ENCODE measurements at regions not wholly inside any gene's neighbourhood (a gene's known extent, or its start where the extent isn't known, plus 50 kb on each side); places are given as distances from the start of the nearest gene placed in this dataset.
A peak's percentile ranks its signal among the peaks of the same experiment; 100 is the strongest.

DNA sequence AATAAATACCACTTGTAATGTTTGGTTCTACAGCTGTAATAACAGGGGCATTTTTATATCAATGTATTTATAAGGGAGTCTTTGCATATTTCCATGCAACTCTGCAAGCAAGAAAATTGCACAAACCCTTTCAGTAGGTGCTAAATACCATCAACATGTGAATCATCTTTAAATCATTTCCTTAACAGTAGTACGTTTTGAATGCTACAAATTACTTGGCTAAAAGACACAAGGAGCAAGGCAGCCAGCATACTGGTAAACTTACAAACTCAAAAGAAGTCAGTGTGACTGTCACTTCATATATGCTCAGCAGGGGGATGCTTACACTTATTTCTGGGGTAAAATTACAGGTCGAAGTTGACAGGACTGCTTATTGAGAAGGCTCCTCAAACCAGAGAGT lies 402.4 kb downstream of the EFNB2 start:
- H2AFZ ChIP-seq (ENCODE audit: low read length), result no peak overlapping the region
- no peaks in the 10 kb centered on the region for H3K27me3 ChIP-seq (ENCODE audit: insufficient read depth, low read length)
- no peak overlapping the region for H3K4me2 ChIP-seq (ENCODE audit: insufficient read depth, low read length)
- peak; percentile 75 for DNase-seq (ENCODE audit: insufficient read length, low spot score, missing footprints)
- H3K9me3 ChIP-seq (ENCODE audit: low read depth, low read length), result no peaks in the 10 kb centered on the region
- TF ChIP-seq, protein P1, sequence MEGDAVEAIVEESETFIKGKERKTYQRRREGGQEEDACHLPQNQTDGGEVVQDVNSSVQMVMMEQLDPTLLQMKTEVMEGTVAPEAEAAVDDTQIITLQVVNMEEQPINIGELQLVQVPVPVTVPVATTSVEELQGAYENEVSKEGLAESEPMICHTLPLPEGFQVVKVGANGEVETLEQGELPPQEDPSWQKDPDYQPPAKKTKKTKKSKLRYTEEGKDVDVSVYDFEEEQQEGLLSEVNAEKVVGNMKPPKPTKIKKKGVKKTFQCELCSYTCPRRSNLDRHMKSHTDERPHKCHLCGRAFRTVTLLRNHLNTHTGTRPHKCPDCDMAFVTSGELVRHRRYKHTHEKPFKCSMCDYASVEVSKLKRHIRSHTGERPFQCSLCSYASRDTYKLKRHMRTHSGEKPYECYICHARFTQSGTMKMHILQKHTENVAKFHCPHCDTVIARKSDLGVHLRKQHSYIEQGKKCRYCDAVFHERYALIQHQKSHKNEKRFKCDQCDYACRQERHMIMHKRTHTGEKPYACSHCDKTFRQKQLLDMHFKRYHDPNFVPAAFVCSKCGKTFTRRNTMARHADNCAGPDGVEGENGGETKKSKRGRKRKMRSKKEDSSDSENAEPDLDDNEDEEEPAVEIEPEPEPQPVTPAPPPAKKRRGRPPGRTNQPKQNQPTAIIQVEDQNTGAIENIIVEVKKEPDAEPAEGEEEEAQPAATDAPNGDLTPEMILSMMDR (IDR thresholded peaks at IDR 0.05; ENCODE audit: extremely low read depth, low read depth, low read length), result no peak
- H4K20me1 ChIP-seq (ENCODE audit: insufficient read depth, low read length), result no peaks in the 10 kb centered on the region
- H3K79me2 ChIP-seq (ENCODE audit: insufficient read depth, low read length), result no peaks in the 10 kb centered on the region
- no peak overlapping the region for H3K4me3 ChIP-seq (ENCODE audit: insufficient read depth, low read length)
- H3K4me1 ChIP-seq (ENCODE audit: insufficient read depth, low read length), result peaks cover 22% of the 10 kb centered on the region
- H3K36me3 ChIP-seq (ENCODE audit: insufficient read depth, low read length), result no peaks in the 10 kb centered on the region
- peak overlapping the region; percentile 42 for H3K27ac ChIP-seq (ENCODE audit: low read depth, low read length)

DNA sequence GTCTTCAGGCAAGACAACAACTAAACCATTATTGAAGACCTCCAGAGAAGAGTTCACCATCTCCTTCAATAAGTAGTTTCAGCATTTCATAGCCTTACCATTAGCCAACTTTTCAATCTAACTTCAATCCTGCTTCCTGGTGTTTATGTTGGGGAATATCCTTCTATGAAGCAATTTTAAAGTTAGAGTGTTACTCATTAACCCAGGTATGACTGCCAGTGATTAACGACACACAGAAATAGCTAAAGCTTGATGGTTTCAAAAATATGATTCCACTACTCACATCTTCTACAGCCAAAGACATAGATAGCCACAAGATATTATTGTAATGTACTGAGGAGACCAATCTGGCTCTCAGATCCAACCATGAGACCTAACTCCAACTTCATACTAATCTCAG lies 403.2 kb downstream of the EFNB2 start:
- Histone ChIP-seq H3K4me2 (ENCODE audit: insufficient read depth, low read length) (peak overlapping the region; percentile 62), H2AFZ (ENCODE audit: low read length) (no peak overlapping the region), H3K36me3 (ENCODE audit: insufficient read depth, low read length) (no peaks in the 10 kb centered on the region), H3K4me1 (ENCODE audit: insufficient read depth, low read length) (peaks cover 22% of the 10 kb centered on the region), H3K79me2 (ENCODE audit: insufficient read depth, low read length) (no peaks in the 10 kb centered on the region), H3K9me3 (ENCODE audit: low read depth, low read length) (no peaks in the 10 kb centered on the region), H3K4me3 (ENCODE audit: insufficient read depth, low read length) (no peak overlapping the region), H3K27me3 (ENCODE audit: insufficient read depth, low read length) (no peaks in the 10 kb centered on the region), H3K27ac (ENCODE audit: low read depth, low read length) (peak overlapping the region; percentile 42), H4K20me1 (ENCODE audit: insufficient read depth, low read length) (no peaks in the 10 kb centered on the region)
- TF ChIP-seq, protein P1 (IDR thresholded peaks at IDR 0.05; ENCODE audit: extremely low read depth, low read depth, low read length), result no peak
- no peak for DNase-seq (ENCODE audit: insufficient read length, low spot score, missing footprints)

DNA sequence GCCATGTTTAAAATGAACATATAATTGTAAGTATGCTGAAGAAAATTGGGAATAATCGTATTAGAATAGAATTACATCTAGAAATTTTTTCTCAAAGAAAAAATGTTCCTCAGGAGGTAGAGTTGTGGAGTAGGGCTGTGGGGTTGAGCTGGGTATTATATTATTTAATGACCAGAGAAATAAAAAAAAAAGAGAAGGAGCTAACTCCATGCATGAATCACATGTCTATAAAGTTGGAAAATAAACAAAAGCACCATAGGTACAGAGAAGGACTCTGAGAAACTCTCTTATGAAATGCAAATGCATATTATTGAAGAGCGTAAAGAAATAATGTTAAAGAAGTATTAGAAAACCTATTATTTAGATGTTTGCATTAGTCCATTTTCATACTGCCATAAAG lies 405.5 kb downstream of the EFNB2 start:
- no peaks in the 10 kb centered on the region for H3K36me3 ChIP-seq (ENCODE audit: insufficient read depth, low read length)
- no peaks in the 10 kb centered on the region for H4K20me1 ChIP-seq (ENCODE audit: insufficient read depth, low read length)
- peaks cover 22% of the 10 kb centered on the region for H3K4me1 ChIP-seq (ENCODE audit: insufficient read depth, low read length)
- H3K9me3 ChIP-seq (ENCODE audit: low read depth, low read length), result no peaks in the 10 kb centered on the region
- H3K27ac ChIP-seq (ENCODE audit: low read depth, low read length), result no peak overlapping the region
- H2AFZ ChIP-seq (ENCODE audit: low read length), result no peak overlapping the region
- H3K4me3 ChIP-seq (ENCODE audit: insufficient read depth, low read length), result no peak overlapping the region
- DNase-seq (ENCODE audit: insufficient read length, low spot score, missing footprints), result no peak
- H3K79me2 ChIP-seq (ENCODE audit: insufficient read depth, low read length), result no peaks in the 10 kb centered on the region
- no peaks in the 10 kb centered on the region for H3K27me3 ChIP-seq (ENCODE audit: insufficient read depth, low read length)
- no peak overlapping the region for H3K4me2 ChIP-seq (ENCODE audit: insufficient read depth, low read length)
- TF ChIP-seq, protein P1 (IDR thresholded peaks at IDR 0.05; ENCODE audit: extremely low read depth, low read depth, low read length), result no peak

DNA sequence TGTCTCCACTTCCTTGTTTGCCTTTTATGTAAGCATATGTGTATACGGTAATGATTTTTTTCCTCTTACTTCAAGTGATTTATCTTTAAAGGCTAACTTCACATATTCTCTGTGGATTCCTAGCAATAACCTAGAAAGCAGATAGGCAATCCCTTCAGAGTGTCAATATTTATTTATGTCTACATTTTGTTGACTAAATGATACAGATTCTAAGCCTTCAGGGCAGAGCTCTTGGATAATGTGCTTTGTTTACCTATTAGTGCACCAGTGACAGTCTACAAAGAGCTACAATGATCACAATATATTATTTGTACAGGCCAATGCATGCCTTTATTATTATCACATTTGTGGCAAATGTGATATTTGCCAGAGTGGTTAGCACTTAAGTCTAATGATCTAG lies 406.2 kb downstream of the EFNB2 start:
- no peaks in the 10 kb centered on the region for H3K27me3 ChIP-seq (ENCODE audit: insufficient read depth, low read length)
- peaks cover 22% of the 10 kb centered on the region for H3K4me1 ChIP-seq (ENCODE audit: insufficient read depth, low read length)
- DNase-seq (ENCODE audit: insufficient read length, low spot score, missing footprints), result no peak
- H4K20me1 ChIP-seq (ENCODE audit: insufficient read depth, low read length), result no peaks in the 10 kb centered on the region
- no peaks in the 10 kb centered on the region for H3K9me3 ChIP-seq (ENCODE audit: low read depth, low read length)
- H2AFZ ChIP-seq (ENCODE audit: low read length), result no peak overlapping the region
- no peaks in the 10 kb centered on the region for H3K79me2 ChIP-seq (ENCODE audit: insufficient read depth, low read length)
- TF ChIP-seq, protein P1 (IDR thresholded peaks at IDR 0.05; ENCODE audit: extremely low read depth, low read depth, low read length), result no peak
- no peak overlapping the region for H3K4me2 ChIP-seq (ENCODE audit: insufficient read depth, low read length)
- H3K4me3 ChIP-seq (ENCODE audit: insufficient read depth, low read length), result no peak overlapping the region
- H3K36me3 ChIP-seq (ENCODE audit: insufficient read depth, low read length), result no peaks in the 10 kb centered on the region
- H3K27ac ChIP-seq (ENCODE audit: low read depth, low read length), result no peak overlapping the region

Measured in osteoblast (primary cell).